PC-3 (cell line): ENCODE measurements at regions not wholly inside any gene's neighbourhood (a gene's known extent, or its start where the extent isn't known, plus 50 kb on each side); places are given as distances from the start of the nearest gene placed in this dataset.

ENCODE experiments used
- ATAC-seq: fragments of 200-7000 bp; cut with Tn5 transposase; 2 replicates; pipeline ENCODE4 v1.9.1; 2020; ENCODE audit warnings: mild to moderate bottlenecking, moderate library complexity
- BruUV-seq: library from RNA; stranded (reverse); fragments of 400-500 nt; replicated peaks from 2 replicates; lab custom pipeline; 2021; lab: Mats Ljungman, UMichigan
- CTCF ChIA-PET: fragments of 300-600 bp; sonication (Branson Sonifier 250); formaldehyde crosslinking; loops from one replicate; lab custom pipeline; 2022; ENCODE audit warnings: antibody characterized with exemption; lab: Charles Lee
- POLR2A ChIA-PET: fragments of 300-600 bp; sonication (Branson Sonifier 250); formaldehyde crosslinking; loops from one replicate; lab custom pipeline; 2022; ENCODE audit warnings: antibody characterized with exemption; ENCODE audit not compliant: unreplicated experiment; lab: Charles Lee
- DNase-seq: peaks from one replicate; pipeline ENCODE4 v3.0.0-alpha.2; 2015
- H2AFZ ChIP-seq: fragments of 300-600 bp; sonication (generic); 2 replicates; pipeline ENCODE4 v1.6.0; 2016; ENCODE audit warnings: antibody characterized with exemption, low read length
- H3F3A ChIP-seq: fragments of 300-600 bp; sonication (generic); one replicate; pipeline ENCODE4 v1.6.0; 2017; ENCODE audit warnings: antibody characterized with exemption, low read length, control low read depth, mild to moderate bottlenecking; ENCODE audit not compliant: unreplicated experiment
- H3K27ac ChIP-seq: fragments of 300-600 bp; sonication (generic); 2 replicates; pipeline ENCODE4 v1.5.1; 2016; ENCODE audit warnings: mild to moderate bottlenecking, low read length
- H3K27me3 ChIP-seq: fragments of 300-600 bp; sonication (generic); 2 replicates; pipeline ENCODE4 v1.6.1; 2016; ENCODE audit warnings: low read length, mixed read lengths
- H3K36me3 ChIP-seq: fragments of 300-600 bp; sonication (generic); 2 replicates; pipeline ENCODE4 v1.6.1; 2016; ENCODE audit warnings: low read depth, mixed run types, low read length, mixed read lengths
- H3K4me1 ChIP-seq: fragments of 300-600 bp; sonication (generic); 2 replicates; pipeline ENCODE4 v1.5.1; 2016; ENCODE audit warnings: low read length; ENCODE audit not compliant: insufficient read depth
- H3K4me2 ChIP-seq: fragments of 300-600 bp; sonication (generic); 2 replicates; pipeline ENCODE4 v1.6.0; 2016; ENCODE audit warnings: low read length
- H3K4me3 ChIP-seq: fragments of 300-600 bp; sonication (generic); 2 replicates; pipeline ENCODE4 v1.5.1; 2016; ENCODE audit warnings: mild to moderate bottlenecking, low read length, mixed read lengths
- H3K79me2 ChIP-seq: fragments of 300-600 bp; sonication (generic); 2 replicates; pipeline ENCODE4 v1.6.1; 2017; ENCODE audit warnings: low read length, mixed read lengths
- H3K9ac ChIP-seq: fragments of 300-600 bp; sonication (generic); 2 replicates; pipeline ENCODE4 v1.6.0; 2016; ENCODE audit warnings: mild to moderate bottlenecking, low read length
- H3K9me2 ChIP-seq: fragments of 300-600 bp; sonication (generic); replicated peaks from 2 replicates; pipeline ENCODE4 v1.6.1; 2016; ENCODE audit warnings: mixed run types, low read length, mixed read lengths
- H3K9me3 ChIP-seq: fragments of 300-600 bp; sonication (generic); 2 replicates; pipeline ENCODE4 v1.6.1; 2016; ENCODE audit warnings: low read length, mixed read lengths
- H4K20me1 ChIP-seq: fragments of 300-600 bp; sonication (generic); 2 replicates; pipeline ENCODE4 v1.6.1; 2016; ENCODE audit warnings: low read length, mixed read lengths
- CTCF ChIP-seq: fragments of 300-600 bp; sonication (generic); conservative IDR thresholded peaks from 2 replicates; pipeline ENCODE4 v1.5.1; 2017; ENCODE audit warnings: antibody characterized with exemption, low read depth, mild to moderate bottlenecking, low read length
- EZH2 ChIP-seq: fragments of 300-600 bp; sonication (generic); IDR thresholded peaks from one replicate; pipeline ENCODE4 v1.6.1; 2017; ENCODE audit warnings: antibody characterized with exemption, mild to moderate bottlenecking, low read length; ENCODE audit not compliant: unreplicated experiment
- EZH2phosphoT487 ChIP-seq: fragments of 300-600 bp; sonication (generic); IDR thresholded peaks from 2 replicates; pipeline ENCODE4 v1.6.1; 2018; ENCODE audit warnings: mild to moderate bottlenecking, antibody characterized with exemption, low read length, borderline replicate concordance
- intact Hi-C: fragments of 100-400 bp; cut with micrococcal nuclease; formaldehyde crosslinking; loops from 2 replicates; pipeline ENCODE4 v1.9.0; 2023

GRCh38 chr18:67715567-67715966 is 199.0 kb upstream of the DSEL start:
- no peaks in the 10 kb centered on the region for H3K9me2 ChIP-seq
- no peaks in the 10 kb centered on the region for H3K27me3 ChIP-seq
- no peak for TF ChIP-seq EZH2phosphoT487
- no peak for TF ChIP-seq EZH2
- TF ChIP-seq CTCF: no peak
- H2AFZ ChIP-seq: no peak overlapping the region
- intact Hi-C loops: no loop called here
- no peak overlapping the region for H3K4me2 ChIP-seq
- no peaks in the 10 kb centered on the region for H3K4me1 ChIP-seq
- POLR2A ChIA-PET: no interaction called here
- no peaks in the 10 kb centered on the region for H3K9me3 ChIP-seq
- CTCF ChIA-PET: no interaction called here
- no peak overlapping the region for H3K9ac ChIP-seq
- BruUV-seq: no TSS peak
- no peak overlapping the region for H3K27ac ChIP-seq
- no peaks in the 10 kb centered on the region for H3F3A ChIP-seq
- ATAC-seq (no peak), DNase-seq (no peak)
- no peaks in the 10 kb centered on the region for H4K20me1 ChIP-seq
- H3K79me2 ChIP-seq: no peaks in the 10 kb centered on the region
- no peak overlapping the region for H3K4me3 ChIP-seq
- H3K36me3 ChIP-seq: no peaks in the 10 kb centered on the region

- intact Hi-C loops: no loop called here
- DNase-seq: peak; percentile 19
- no peak; the same call in 1 of the 2 replicates for ATAC-seq
- no TSS peak for BruUV-seq
- Histone ChIP-seq H3K4me3 (no peak overlapping the region), H3K27me3 (no peaks in the 10 kb centered on the region), H3K9ac (no peak overlapping the region), H3K9me3 (no peaks in the 10 kb centered on the region), H3K36me3 (no peaks in the 10 kb centered on the region), H4K20me1 (no peaks in the 10 kb centered on the region), H3K27ac (no peak overlapping the region), H2AFZ (no peak overlapping the region), H3F3A (no peaks in the 10 kb centered on the region), H3K4me1 (no peaks in the 10 kb centered on the region), H3K79me2 (no peaks in the 10 kb centered on the region), H3K4me2 (no peak overlapping the region), H3K9me2 (no peaks in the 10 kb centered on the region)
- TF ChIP-seq EZH2: no peak
- TF ChIP-seq CTCF: peak; percentile 52
- TF ChIP-seq EZH2phosphoT487: no peak
- CTCF ChIA-PET: interaction anchor here (0.6 to 1.0 kb wide), 2 partner anchors 166 to 194 kb away, joined by 3 to 4 read pairs; partner anchors contain the start of gene DSEL
- POLR2A ChIA-PET: no interaction called here
Measured at GRCh38 chr18:67710639-67711038, 194.1 kb upstream of the DSEL start.

- TF ChIP-seq CTCF: peak; percentile 36; the same call in 1 of the 2 replicates
- no peak for TF ChIP-seq EZH2
- TF ChIP-seq EZH2phosphoT487: no peak
- intact Hi-C loops: no loop called here
Measured at GRCh38 chr18:67705748-67706147, 189.2 kb upstream of the DSEL start.

More at GRCh38 chr18:67705748-67706147, 189.2 kb upstream of the DSEL start:
- Histone ChIP-seq H2AFZ (no peak overlapping the region), H3K4me1 (no peaks in the 10 kb centered on the region), H3K27ac (no peak overlapping the region), H3K79me2 (no peaks in the 10 kb centered on the region), H3K36me3 (no peaks in the 10 kb centered on the region), H3K9me3 (no peaks in the 10 kb centered on the region), H3K9me2 (no peaks in the 10 kb centered on the region), H3K4me3 (no peak overlapping the region), H3K9ac (no peak overlapping the region), H3F3A (no peaks in the 10 kb centered on the region), H3K4me2 (no peak overlapping the region), H3K27me3 (no peaks in the 10 kb centered on the region), H4K20me1 (no peaks in the 10 kb centered on the region)
- ChIA-PET CTCF (no interaction called here), POLR2A (no interaction called here)
- ATAC-seq: peak; percentile 59; the same call in 1 of the 2 replicates
- DNase-seq: peak; percentile 17
- BruUV-seq: no TSS peak
